Loucy (cell line): ENCODE measurements at regions not wholly inside any gene's neighbourhood (a gene's known extent, or its start where the extent isn't known, plus 50 kb on each side); places are given as distances from the start of the nearest gene placed in this dataset.

Experiments used
- CTCF ChIP-seq: fragments of 200-600 bp; sonication (generic); conservative IDR thresholded peaks from 2 replicates; pipeline ENCODE4 v1.5.1; 2014; ENCODE audit warnings: mild to moderate bottlenecking, antibody characterized with exemption, low read length
- EZH2phosphoT487 ChIP-seq: fragments of 200-600 bp; IDR thresholded peaks from 2 replicates; pipeline ENCODE4 v1.6.1; 2018; ENCODE audit warnings: antibody characterized with exemption, mild to moderate bottlenecking, moderate library complexity, borderline replicate concordance

- no peak for TF ChIP-seq CTCF
- no peak for TF ChIP-seq EZH2phosphoT487
Measured at GRCh38 chr3:117298273-117298672, 588.7 kb downstream of the TUSC7 start.
